WERI-Rb-1 (cell line): ENCODE measurements at regions not wholly inside any gene's neighbourhood (a gene's known extent, or its start where the extent isn't known, plus 50 kb on each side); places are given as distances from the start of the nearest gene placed in this dataset.

Experiments used
- DNase-seq: peaks from one replicate; pipeline ENCODE4 v3.0.0-alpha.2; 2020
- H3K27ac ChIP-seq: fragments of 250-450 bp; sonication (Bioruptor Pico); 2 replicates; pipeline ENCODE4 v1.5.1; 2020; ENCODE audit warnings: mild to moderate bottlenecking, moderate library complexity
- H3K27me3 ChIP-seq: fragments of 250-450 bp; sonication (Bioruptor Pico); 2 replicates; pipeline ENCODE4 v1.5.1; 2021; ENCODE audit warnings: mild to moderate bottlenecking, low read depth, moderate library complexity; ENCODE audit not compliant: insufficient read depth, severe bottlenecking
- H3K36me3 ChIP-seq: fragments of 250-450 bp; sonication (Bioruptor Pico); 2 replicates; pipeline ENCODE4 v1.5.1; 2020; ENCODE audit warnings: mild to moderate bottlenecking, moderate library complexity
- H3K4me3 ChIP-seq: 2 replicates; pipeline ENCODE4 v1.5.1; 2011; ENCODE audit warnings: low read depth, mild to moderate bottlenecking, control low read depth, low read length
- H3K9me3 ChIP-seq: fragments of 250-450 bp; sonication (Bioruptor Pico); 2 replicates; pipeline ENCODE4 v1.5.1; 2021; ENCODE audit warnings: mild to moderate bottlenecking, moderate library complexity; ENCODE audit not compliant: severe bottlenecking
- TF ChIP-seq, protein P1 (sequence below): IDR thresholded peaks from 2 replicates; pipeline ENCODE4 v1.5.1; 2011; ENCODE audit warnings: low read depth, mild to moderate bottlenecking, control low read depth, inconsistent platforms, low read length

DNA sequence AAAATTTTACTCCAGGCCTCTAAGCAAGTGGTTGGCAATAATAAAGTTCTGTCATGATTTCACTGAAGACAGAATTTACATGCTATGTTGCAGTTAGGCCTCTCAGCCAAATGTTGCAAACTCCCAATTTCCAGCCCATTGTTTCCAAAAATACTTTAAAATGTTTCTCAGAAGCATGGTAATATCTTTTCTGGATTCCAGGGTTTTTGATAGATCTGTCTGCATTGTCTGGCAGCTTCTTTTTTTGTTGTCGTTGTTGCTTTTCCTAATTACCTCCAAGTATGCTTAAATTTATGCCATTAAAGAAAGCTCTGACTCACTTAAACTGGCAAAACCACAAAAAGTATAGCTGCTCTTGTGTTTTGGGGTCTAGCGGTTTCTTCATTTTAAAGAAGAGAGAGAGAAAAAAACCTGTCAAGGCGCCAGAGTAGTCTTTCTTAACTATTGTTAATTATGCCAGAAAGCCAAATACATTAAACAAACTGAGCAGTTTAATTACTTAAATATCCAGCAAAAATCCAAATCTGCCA is 97.0 kb downstream of the AGTR2 start:
- H3K4me3 ChIP-seq, result no peak overlapping the region
- H3K36me3 ChIP-seq, result no peaks in the 10 kb centered on the region
- TF ChIP-seq, protein P1, sequence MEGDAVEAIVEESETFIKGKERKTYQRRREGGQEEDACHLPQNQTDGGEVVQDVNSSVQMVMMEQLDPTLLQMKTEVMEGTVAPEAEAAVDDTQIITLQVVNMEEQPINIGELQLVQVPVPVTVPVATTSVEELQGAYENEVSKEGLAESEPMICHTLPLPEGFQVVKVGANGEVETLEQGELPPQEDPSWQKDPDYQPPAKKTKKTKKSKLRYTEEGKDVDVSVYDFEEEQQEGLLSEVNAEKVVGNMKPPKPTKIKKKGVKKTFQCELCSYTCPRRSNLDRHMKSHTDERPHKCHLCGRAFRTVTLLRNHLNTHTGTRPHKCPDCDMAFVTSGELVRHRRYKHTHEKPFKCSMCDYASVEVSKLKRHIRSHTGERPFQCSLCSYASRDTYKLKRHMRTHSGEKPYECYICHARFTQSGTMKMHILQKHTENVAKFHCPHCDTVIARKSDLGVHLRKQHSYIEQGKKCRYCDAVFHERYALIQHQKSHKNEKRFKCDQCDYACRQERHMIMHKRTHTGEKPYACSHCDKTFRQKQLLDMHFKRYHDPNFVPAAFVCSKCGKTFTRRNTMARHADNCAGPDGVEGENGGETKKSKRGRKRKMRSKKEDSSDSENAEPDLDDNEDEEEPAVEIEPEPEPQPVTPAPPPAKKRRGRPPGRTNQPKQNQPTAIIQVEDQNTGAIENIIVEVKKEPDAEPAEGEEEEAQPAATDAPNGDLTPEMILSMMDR, result no peak
- no peak overlapping the region for H3K27ac ChIP-seq
- H3K27me3 ChIP-seq, result peaks cover 19% of the 10 kb centered on the region
- no peaks in the 10 kb centered on the region for H3K9me3 ChIP-seq
- no peak for DNase-seq

DNA sequence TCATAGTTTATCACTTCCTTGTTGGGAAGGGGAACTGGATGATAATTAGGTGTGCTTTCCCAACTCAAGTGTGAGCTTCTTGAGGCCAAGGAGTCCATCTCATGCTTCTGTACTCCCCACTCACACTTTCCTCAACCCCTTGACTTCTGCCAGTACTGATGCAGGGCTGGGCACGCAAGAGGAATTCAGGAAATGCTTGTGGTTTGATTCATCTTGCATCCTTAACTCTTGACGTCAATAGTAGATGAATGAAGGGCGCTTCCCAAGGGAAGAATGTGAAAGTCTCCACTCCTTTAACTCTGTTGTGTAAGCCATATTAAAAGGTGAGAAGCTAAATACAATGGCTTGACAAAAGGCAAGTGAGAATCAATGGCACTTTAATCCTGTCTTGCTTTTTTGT is 101.8 kb downstream of the AGTR2 start:
- TF ChIP-seq, protein P1, result no peak
- H3K27me3 ChIP-seq, result peaks cover 26% of the 10 kb centered on the region
- DNase-seq, result no peak
- no peak overlapping the region for H3K27ac ChIP-seq
- no peaks in the 10 kb centered on the region for H3K9me3 ChIP-seq
- no peaks in the 10 kb centered on the region for H3K36me3 ChIP-seq
- H3K4me3 ChIP-seq, result no peak overlapping the region

DNA sequence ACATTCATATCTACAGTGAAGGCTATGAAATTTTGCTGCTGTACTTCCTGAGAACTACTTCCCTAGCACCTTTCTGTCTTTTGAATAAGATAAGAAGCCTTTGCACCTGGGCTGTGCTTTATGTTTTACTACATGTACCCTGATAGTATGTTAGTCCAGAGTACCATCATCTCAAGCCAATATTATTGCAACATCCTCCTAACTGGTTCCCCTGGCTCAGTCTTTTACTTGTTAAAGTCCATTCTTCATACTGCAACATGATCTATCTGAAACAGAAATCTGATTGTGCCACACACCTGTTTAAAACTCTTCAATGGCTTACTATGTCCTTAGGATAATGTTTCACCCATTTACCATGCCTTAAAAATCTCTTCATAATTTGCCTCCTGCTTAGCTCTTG is 102.3 kb downstream of the AGTR2 start:
- Histone ChIP-seq H3K9me3 (no peaks in the 10 kb centered on the region), H3K36me3 (no peaks in the 10 kb centered on the region), H3K27ac (no peak overlapping the region), H3K27me3 (peaks cover 27% of the 10 kb centered on the region), H3K4me3 (no peak overlapping the region)
- no peak for DNase-seq
- TF ChIP-seq, protein P1, result no peak

DNA sequence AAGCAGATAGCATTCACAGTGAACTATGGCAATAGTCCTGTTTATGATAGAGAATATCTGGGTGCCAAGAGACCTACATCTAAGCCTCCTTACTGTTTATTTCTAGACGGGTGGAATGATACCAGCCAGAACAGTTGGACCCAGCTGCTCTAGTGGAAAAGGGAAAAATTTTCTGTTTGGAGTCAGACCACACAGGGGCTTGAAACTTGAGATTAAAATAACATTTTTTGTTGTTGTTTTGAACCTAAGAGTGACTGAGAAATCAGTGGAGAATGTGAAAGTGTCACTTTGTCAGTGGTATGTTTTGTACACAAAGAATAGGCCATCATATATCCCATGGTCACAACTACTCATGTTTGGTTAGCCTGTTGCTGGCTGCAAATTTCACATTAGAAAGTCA is 105.7 kb downstream of the AGTR2 start:
- no peak overlapping the region for H3K27ac ChIP-seq
- peaks cover 17% of the 10 kb centered on the region for H3K27me3 ChIP-seq
- H3K9me3 ChIP-seq, result no peaks in the 10 kb centered on the region
- H3K4me3 ChIP-seq, result no peak overlapping the region
- TF ChIP-seq, protein P1, result no peak
- no peaks in the 10 kb centered on the region for H3K36me3 ChIP-seq
- DNase-seq, result no peak

DNA sequence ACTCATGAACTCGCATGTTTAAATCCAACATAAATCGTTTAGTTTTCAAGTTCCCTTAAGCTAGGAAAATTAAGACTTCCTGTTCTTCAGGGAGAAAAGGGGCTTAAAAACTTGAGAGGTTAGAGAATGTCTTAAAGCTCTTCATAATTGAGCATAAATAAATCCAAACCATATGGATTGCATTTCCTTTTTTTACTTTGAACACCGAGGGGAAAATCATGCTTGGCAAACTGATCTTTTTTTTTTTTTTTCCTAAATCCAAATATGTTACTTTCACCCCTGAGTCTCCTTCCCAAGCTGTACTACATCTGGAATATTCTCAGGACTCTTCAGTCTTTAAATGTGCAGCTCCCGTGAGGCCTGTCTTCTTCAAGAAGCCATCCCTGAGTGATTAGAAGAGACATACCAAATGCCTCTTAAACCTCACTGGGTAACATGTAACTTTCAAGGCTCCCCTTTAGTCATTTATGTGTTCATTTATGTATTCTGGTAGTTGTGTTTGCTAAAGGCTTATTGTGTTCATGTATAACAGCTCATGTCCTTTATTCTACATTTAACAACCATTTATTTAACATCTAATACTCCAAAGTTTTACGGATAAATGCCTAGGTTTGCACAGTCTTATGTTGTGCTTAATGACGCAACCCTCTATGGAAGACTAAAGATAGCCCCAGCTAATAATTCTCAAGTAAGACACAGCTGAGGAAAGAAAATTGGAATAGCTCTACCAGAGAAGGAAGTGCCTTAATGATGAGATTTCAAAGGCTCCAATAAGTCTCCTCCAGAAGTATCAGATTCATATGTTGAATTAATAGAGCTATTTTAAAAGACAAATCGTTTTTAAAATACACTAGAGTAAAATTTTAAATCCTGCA is 107.0 kb downstream of the AGTR2 start:
- H3K36me3 ChIP-seq, result no peaks in the 10 kb centered on the region
- H3K27me3 ChIP-seq, result peaks cover 17% of the 10 kb centered on the region
- H3K4me3 ChIP-seq, result no peak overlapping the region
- no peak overlapping the region for H3K27ac ChIP-seq
- DNase-seq, result no peak
- TF ChIP-seq, protein P1, result no peak
- no peaks in the 10 kb centered on the region for H3K9me3 ChIP-seq

DNA sequence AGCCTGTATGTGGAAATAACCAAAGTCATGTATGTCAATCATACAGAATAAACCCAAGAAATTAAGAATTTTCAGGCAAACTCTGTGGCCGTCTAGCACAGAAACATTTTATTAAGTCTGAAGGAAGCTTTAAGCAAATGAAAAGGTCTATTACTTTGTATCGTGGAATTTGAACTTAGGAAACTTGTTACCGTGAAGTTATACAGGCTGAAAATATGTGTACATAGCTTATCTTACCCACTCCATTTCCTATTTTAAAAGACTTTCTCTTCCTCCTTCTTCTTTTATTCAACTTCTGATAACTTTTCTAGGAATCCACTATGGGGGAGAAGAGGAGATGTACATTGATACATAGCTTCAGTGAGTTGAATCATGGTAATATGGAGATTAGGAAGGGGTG is 108.3 kb downstream of the AGTR2 start:
- TF ChIP-seq, protein P1, result no peak
- H3K27me3 ChIP-seq, result peaks cover 17% of the 10 kb centered on the region

More for the DNA sequence above, 108.3 kb downstream of the AGTR2 start:
- Histone ChIP-seq H3K27ac (no peak overlapping the region), H3K9me3 (no peaks in the 10 kb centered on the region), H3K36me3 (no peaks in the 10 kb centered on the region), H3K4me3 (no peak overlapping the region)
- DNase-seq, result no peak
